GM19467 (cell line): ENCODE measurements at regions not wholly inside any gene's neighbourhood (a gene's known extent, or its start where the extent isn't known, plus 50 kb on each side); places are given as distances from the start of the nearest gene placed in this dataset.
"Not testable (repeated sequence)": the region's sequence is repeated elsewhere in the genome, so short reads cannot be mapped to it uniquely, and the experiment has no call there.

Experiments used
- ATAC-seq: cut with Tn5 transposase; IDR thresholded peaks from one replicate; pipeline ENCODE4 v1.9.1; 2021; ENCODE audit warnings: mild to moderate bottlenecking, moderate library complexity; ENCODE audit not compliant: unreplicated experiment

DNA sequence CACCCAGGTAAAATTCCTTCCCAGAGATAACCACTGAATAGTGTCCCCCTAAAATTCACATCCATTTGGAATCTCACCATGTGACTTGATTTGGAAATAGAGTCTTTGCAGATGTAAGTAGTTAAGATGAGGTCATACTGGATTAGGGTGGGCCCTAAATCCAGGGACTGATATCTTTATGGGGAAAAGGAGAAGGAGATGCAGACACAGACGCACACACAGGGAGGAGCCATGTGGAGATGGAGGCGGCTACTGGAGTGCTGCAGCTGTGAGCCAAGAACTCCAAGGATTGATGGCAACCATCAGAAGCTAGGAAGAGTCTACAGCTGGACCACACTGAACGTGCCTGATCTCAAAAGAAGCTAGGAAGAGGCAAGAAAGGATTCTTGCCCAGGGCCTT lies 96.6 kb upstream of the SRD5A3 start:
- ATAC-seq = no peak

GRCh38 chr4:55251342-55251741 lies 94.7 kb upstream of the SRD5A3 start:
- no peak for ATAC-seq

GRCh38 chr4:55251896-55252295 lies 94.1 kb upstream of the SRD5A3 start:
- ATAC-seq = no peak

- no peak for ATAC-seq
Observed at GRCh38 chr4:55253948-55254593, 92.0 kb upstream of the SRD5A3 start.

- no peak for ATAC-seq
Observed at GRCh38 chr4:55255179-55255578, 90.9 kb upstream of the SRD5A3 start.

DNA sequence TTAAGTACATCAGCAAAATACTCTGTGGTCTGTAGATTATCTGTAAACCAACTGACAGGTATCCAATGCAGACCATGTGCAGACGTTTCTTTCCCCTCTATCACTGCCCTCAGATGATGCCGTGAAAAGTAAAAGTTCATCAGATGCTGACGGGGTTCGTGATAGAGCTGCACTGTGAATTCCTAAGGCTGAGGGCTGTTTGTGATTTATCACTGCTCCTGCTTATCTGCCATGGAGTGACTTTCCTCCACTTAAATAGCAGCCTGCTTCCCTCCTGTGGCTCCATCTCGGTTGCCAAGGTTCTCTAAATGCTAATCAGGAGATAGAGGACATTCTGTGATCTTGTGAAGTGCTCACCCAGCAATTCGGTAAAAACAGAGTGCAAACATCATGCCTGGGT lies 89.3 kb upstream of the SRD5A3 start:
- no peak for ATAC-seq

GRCh38 chr4:55258152-55258865 lies 87.7 kb upstream of the SRD5A3 start:
- no peak for ATAC-seq

DNA sequence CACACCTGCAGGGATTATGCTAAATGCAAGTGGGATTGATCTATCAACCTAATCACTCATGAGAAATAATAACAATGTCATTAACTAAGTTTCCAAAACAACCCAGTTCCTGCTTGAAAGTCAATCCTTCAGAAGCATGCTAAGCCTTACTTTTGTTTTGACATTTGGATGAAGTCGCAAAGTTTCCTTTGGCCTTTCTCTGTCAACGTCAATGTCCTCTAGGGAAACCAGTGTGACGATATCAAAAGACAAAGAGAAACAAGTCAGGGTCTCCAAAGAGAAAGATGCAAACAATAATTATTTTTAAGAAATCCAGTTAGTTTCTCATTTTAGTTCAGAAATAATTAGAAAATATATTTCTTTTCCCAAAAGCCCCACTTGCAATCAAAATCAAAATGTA lies 86.7 kb upstream of the SRD5A3 start:
- no peak for ATAC-seq

GRCh38 chr4:55269470-55269869 lies 76.6 kb upstream of the SRD5A3 start:
- no peak for ATAC-seq

DNA sequence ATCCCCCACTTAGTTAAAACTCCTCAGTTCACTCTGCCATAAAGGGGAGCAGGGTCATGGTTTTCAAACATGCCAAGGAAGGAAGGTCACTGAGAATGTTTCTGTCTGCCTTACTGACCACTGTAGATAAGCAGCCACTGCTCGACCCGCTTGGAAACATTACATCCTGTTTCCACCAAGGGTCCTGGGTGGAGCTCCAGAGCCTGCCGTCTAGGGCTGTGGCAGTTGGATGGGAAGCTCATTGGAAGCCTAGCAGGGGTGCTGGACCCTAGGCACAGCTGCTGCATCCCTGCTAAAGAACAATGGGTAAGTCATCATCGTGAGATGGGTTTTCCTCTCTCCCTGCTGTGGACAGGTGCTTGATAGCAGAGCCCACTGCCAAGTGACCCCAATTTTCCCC lies 76.0 kb upstream of the SRD5A3 start:
- ATAC-seq = no peak

DNA sequence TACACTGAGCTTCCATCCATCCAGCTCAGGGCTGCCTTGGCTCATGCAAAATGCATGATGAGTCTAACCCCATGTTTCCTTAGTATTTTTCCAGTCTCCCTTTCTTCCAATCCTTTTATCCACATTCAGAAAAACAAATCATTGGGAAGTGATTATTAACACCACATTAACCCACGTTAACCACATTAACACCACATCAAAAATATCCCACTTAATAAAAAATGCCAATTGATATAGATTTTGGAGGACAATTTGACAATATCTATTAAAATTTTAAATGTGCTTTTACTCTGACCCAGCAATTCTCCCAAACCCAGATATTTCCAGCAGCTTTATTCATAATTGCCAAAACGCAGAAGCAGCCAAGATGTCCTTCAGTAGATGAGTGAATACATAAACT lies 75.6 kb upstream of the SRD5A3 start:
- no peak for ATAC-seq

DNA sequence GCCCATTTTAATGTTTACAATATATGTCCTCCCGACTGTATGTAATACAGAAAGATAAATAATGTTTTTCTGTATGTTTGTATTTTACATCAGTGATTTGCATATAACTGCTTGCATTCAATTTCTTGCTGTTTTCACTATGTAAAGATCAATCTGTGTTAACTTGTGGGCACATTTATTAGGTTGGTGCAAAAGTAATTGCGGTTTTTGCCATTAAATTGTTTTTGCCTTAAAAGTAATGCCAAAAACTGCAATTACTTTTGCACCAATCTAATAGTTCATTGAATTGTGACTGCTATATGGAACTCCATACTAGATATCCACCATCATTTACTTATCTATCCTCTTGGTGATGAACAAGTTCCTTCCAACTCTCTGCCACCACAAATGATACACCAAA lies 73.9 kb upstream of the SRD5A3 start:
- ATAC-seq = no peak

- ATAC-seq = no peak
Observed at GRCh38 chr4:55272589-55272988, 73.5 kb upstream of the SRD5A3 start.

DNA sequence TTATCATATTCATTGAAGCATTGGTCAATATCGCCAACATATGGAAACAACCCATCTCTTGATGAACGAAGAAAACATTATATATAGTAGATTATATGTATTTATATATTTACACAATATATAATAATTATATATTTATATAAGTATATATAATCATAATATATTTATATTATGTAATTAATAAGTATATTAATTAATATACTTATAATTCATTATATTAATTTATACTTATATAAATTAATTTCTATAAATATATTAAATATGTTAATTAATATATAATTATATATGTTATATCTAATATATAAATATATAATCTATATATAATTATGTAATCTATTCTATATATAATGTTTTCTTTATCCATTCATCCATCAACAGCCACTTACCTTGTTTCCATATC lies 69.0 kb upstream of the SRD5A3 start:
- ATAC-seq = no peak

GRCh38 chr4:55278316-55278715 lies 67.7 kb upstream of the SRD5A3 start:
- no peak for ATAC-seq

- ATAC-seq = not testable (repeated sequence)
Observed at GRCh38 chr4:55280474-55280873, 65.6 kb upstream of the SRD5A3 start.

DNA sequence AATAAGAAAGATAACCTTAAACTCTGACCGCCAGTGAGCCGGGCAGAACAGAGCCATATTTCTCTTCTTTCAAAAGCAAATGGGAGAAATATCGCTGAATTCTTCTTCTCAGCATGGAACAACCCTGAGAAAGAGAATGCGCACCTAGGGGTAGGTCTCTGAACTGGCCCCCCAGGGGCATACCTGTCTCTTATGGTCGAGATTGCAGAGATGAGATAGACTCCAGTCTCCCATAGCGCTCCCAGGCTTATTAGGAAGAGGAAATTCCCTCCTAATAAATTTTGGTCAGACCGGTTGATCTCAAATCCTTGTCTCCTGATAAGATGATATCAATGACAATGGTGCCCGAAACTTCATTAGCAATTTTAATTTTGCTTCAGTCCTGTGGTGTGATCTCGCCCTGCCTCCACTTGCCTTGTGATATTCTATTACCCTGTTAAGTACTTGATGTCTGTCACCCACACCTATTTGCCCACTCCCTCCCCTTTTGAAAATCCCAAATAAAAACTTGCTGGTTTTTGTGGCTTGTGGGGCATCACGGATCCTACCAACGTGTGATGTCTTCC lies 64.8 kb upstream of the SRD5A3 start:
- ATAC-seq = not testable (repeated sequence)

DNA sequence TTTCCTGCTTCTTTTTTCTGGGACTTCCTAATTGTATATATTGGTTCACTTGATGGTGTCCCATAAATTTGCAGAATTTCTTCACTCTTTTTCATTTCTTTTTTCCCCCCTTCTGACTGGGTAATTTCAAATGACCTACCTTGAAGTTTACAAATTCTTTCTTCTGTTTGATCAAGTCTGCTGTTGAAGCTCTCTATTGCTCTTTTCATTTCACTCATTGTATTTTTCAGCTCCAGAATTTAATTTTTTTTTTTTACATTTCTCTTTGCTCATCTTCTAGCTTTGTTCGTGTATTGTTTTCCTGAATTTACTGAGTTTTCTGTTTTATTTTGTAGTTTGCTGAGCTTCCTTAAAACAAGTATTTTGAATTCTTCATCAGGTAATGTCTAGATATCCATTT lies 61.7 kb upstream of the SRD5A3 start:
- no peak for ATAC-seq

DNA sequence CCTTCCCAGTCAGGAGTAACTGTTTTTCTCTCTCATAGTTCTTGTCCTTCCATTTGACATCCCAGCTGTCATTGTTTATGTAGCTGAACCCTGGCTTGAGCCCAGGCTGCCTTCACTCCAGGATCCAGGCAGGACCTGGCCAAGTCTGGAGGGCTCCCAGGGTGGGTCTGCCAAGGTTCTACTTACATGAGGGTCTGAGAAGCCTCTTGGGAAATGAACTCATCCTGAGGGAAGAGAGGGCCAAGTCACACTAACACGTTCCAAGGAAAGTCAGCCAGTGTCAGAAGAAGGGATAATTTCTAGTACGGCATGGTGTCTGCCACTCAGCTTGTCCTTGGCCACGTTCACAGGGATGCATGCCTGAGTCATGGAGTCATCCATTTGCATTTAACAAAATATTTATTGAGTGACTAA lies 54.8 kb upstream of the SRD5A3 start:
- no peak for ATAC-seq

DNA sequence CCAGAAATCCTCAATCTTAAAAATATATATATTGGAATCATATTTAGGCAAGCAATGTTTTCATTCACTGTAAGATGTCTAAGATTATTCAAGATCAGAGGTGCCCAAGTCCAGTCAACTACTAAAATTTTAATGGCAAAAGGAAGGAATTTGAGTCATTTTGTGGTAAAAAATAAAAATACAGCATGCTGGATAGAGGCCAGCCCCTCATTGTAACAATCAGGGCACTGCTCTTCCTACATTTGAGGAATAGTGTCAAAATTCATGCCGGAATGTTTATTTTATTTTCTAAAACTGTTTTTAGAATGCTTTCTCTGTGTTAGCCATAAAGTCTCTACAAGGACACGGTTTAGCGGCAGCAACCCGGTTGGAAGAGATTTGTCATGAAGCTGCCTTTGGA lies 49.9 kb upstream of the SRD5A3 start:
- no peak for ATAC-seq
